ENCODE measurements at regions not wholly inside any gene's neighbourhood (a gene's known extent, or its start where the extent isn't known, plus 50 kb on each side); places are given as distances from the start of the nearest gene placed in this dataset.
"Not testable (repeated sequence)": the region's sequence is repeated elsewhere in the genome, so short reads cannot be mapped to it uniquely, and the experiment has no call there.

GRCh38 chr16:65312795-65313194 lies 190.9 kb upstream of the CDH11 start:
- H3K9me3 ChIP-seq (ENCODE audit: control insufficient read depth, insufficient read depth, low read length) = no peaks in the 10 kb centered on the region
- H3K36me3 ChIP-seq (ENCODE audit: control insufficient read depth, insufficient read depth, low read length) = no peaks in the 10 kb centered on the region
- no peak overlapping the region for H3K27ac ChIP-seq (ENCODE audit: low read length)
- DNase-seq (ENCODE audit: low read depth, low spot score) = no peak
- H3K4me3 ChIP-seq (ENCODE audit: low read length) = no peak overlapping the region
- no peaks in the 10 kb centered on the region; the same call in 1 of the 2 replicates for H3K27me3 ChIP-seq (ENCODE audit: control insufficient read depth, insufficient read depth, low read length)
- H3K4me1 ChIP-seq (ENCODE audit: control insufficient read depth, insufficient read depth, low read length) = peaks cover 1% of the 10 kb centered on the region; the same call in 1 of the 2 replicates
- WGBS (ENCODE audit: insufficient coverage, insufficient read length) = no CpG with 5 or more reads among the region's 3 CpGs

- DNase-seq (ENCODE audit: low read depth, low spot score) = no peak
- Histone ChIP-seq H3K4me1 (ENCODE audit: control insufficient read depth, insufficient read depth, low read length) (peaks cover 1% of the 10 kb centered on the region; the same call in 1 of the 2 replicates), H3K4me3 (ENCODE audit: low read length) (no peak overlapping the region), H3K27ac (ENCODE audit: low read length) (no peak overlapping the region), H3K27me3 (ENCODE audit: control insufficient read depth, insufficient read depth, low read length) (no peaks in the 10 kb centered on the region; the same call in 1 of the 2 replicates), H3K9me3 (ENCODE audit: control insufficient read depth, insufficient read depth, low read length) (no peaks in the 10 kb centered on the region), H3K36me3 (ENCODE audit: control insufficient read depth, insufficient read depth, low read length) (no peaks in the 10 kb centered on the region)
- no CpG with 5 or more reads among the region's 1 CpG for WGBS (ENCODE audit: insufficient coverage, insufficient read length)
Measured at GRCh38 chr16:65312071-65312470, 190.2 kb upstream of the CDH11 start.

- H3K4me1 ChIP-seq (ENCODE audit: control insufficient read depth, insufficient read depth, low read length) = not testable (repeated sequence)
Measured at GRCh38 chr16:65310491-65310890, 188.6 kb upstream of the CDH11 start.

GRCh38 chr16:65309354-65309753 lies 187.5 kb upstream of the CDH11 start:
- WGBS (ENCODE audit: insufficient coverage, insufficient read length) = no CpG with 5 or more reads among the region's 4 CpGs
- no peaks in the 10 kb centered on the region for H3K36me3 ChIP-seq (ENCODE audit: control insufficient read depth, insufficient read depth, low read length)
- H3K4me3 ChIP-seq (ENCODE audit: low read length) = no peak overlapping the region
- no peaks in the 10 kb centered on the region for H3K9me3 ChIP-seq (ENCODE audit: control insufficient read depth, insufficient read depth, low read length)
- H3K27me3 ChIP-seq (ENCODE audit: control insufficient read depth, insufficient read depth, low read length) = no peaks in the 10 kb centered on the region
- H3K4me1 ChIP-seq (ENCODE audit: control insufficient read depth, insufficient read depth, low read length) = peaks cover 1% of the 10 kb centered on the region
- no peak for DNase-seq (ENCODE audit: low read depth, low spot score)
- no peak overlapping the region for H3K27ac ChIP-seq (ENCODE audit: low read length)

More at GRCh38 chr16:65310491-65310890, 188.6 kb upstream of the CDH11 start:
- DNase-seq (ENCODE audit: low read depth, low spot score); H3K27me3 ChIP-seq (ENCODE audit: control insufficient read depth, insufficient read depth, low read length); H3K36me3 ChIP-seq (ENCODE audit: control insufficient read depth, insufficient read depth, low read length); H3K27ac ChIP-seq (ENCODE audit: low read length); H3K9me3 ChIP-seq (ENCODE audit: control insufficient read depth, insufficient read depth, low read length); H3K4me3 ChIP-seq (ENCODE audit: low read length): not testable (repeated sequence)
- WGBS (ENCODE audit: insufficient coverage, insufficient read length) = no CpG with 5 or more reads among the region's 1 CpG

- Histone ChIP-seq H3K9me3 (ENCODE audit: control insufficient read depth, insufficient read depth, low read length) (no peaks in the 10 kb centered on the region), H3K4me1 (ENCODE audit: control insufficient read depth, insufficient read depth, low read length) (peaks cover 1% of the 10 kb centered on the region), H3K36me3 (ENCODE audit: control insufficient read depth, insufficient read depth, low read length) (no peaks in the 10 kb centered on the region), H3K4me3 (ENCODE audit: low read length) (no peak overlapping the region), H3K27me3 (ENCODE audit: control insufficient read depth, insufficient read depth, low read length) (no peaks in the 10 kb centered on the region), H3K27ac (ENCODE audit: low read length) (no peak overlapping the region)
- no CpG with 5 or more reads among the region's 2 CpGs for WGBS (ENCODE audit: insufficient coverage, insufficient read length)
- DNase-seq (ENCODE audit: low read depth, low spot score) = no peak
Measured at GRCh38 chr16:65308506-65308905, 186.6 kb upstream of the CDH11 start.

- no CpG with 5 or more reads among the region's 5 CpGs for WGBS (ENCODE audit: insufficient coverage, insufficient read length)
- H3K27ac ChIP-seq (ENCODE audit: low read length) = no peak overlapping the region
- peaks cover 1% of the 10 kb centered on the region for H3K4me1 ChIP-seq (ENCODE audit: control insufficient read depth, insufficient read depth, low read length)
- DNase-seq (ENCODE audit: low read depth, low spot score) = no peak
- H3K36me3 ChIP-seq (ENCODE audit: control insufficient read depth, insufficient read depth, low read length) = no peaks in the 10 kb centered on the region
- H3K9me3 ChIP-seq (ENCODE audit: control insufficient read depth, insufficient read depth, low read length) = no peaks in the 10 kb centered on the region
- H3K4me3 ChIP-seq (ENCODE audit: low read length) = no peak overlapping the region
- no peaks in the 10 kb centered on the region for H3K27me3 ChIP-seq (ENCODE audit: control insufficient read depth, insufficient read depth, low read length)
Measured at GRCh38 chr16:65307286-65307685, 185.4 kb upstream of the CDH11 start.

GRCh38 chr16:65306722-65307121 lies 184.9 kb upstream of the CDH11 start:
- Histone ChIP-seq H3K4me3 (ENCODE audit: low read length) (no peak overlapping the region), H3K4me1 (ENCODE audit: control insufficient read depth, insufficient read depth, low read length) (peaks cover 1% of the 10 kb centered on the region), H3K27me3 (ENCODE audit: control insufficient read depth, insufficient read depth, low read length) (no peaks in the 10 kb centered on the region), H3K36me3 (ENCODE audit: control insufficient read depth, insufficient read depth, low read length) (no peaks in the 10 kb centered on the region), H3K9me3 (ENCODE audit: control insufficient read depth, insufficient read depth, low read length) (no peaks in the 10 kb centered on the region), H3K27ac (ENCODE audit: low read length) (no peak overlapping the region)
- no CpG with 5 or more reads among the region's 2 CpGs for WGBS (ENCODE audit: insufficient coverage, insufficient read length)
- DNase-seq (ENCODE audit: low read depth, low spot score) = no peak

GRCh38 chr16:65306300-65306699 lies 184.4 kb upstream of the CDH11 start:
- H3K27ac ChIP-seq (ENCODE audit: low read length) = no peak overlapping the region
- H3K27me3 ChIP-seq (ENCODE audit: control insufficient read depth, insufficient read depth, low read length) = no peaks in the 10 kb centered on the region
- peaks cover 1% of the 10 kb centered on the region for H3K4me1 ChIP-seq (ENCODE audit: control insufficient read depth, insufficient read depth, low read length)
- no peak for DNase-seq (ENCODE audit: low read depth, low spot score)
- no CpG with 5 or more reads among the region's 1 CpG for WGBS (ENCODE audit: insufficient coverage, insufficient read length)
- H3K36me3 ChIP-seq (ENCODE audit: control insufficient read depth, insufficient read depth, low read length) = no peaks in the 10 kb centered on the region
- H3K9me3 ChIP-seq (ENCODE audit: control insufficient read depth, insufficient read depth, low read length) = no peaks in the 10 kb centered on the region
- no peak overlapping the region for H3K4me3 ChIP-seq (ENCODE audit: low read length)

GRCh38 chr16:65305266-65305959 lies 183.6 kb upstream of the CDH11 start:
- no peaks in the 10 kb centered on the region for H3K9me3 ChIP-seq (ENCODE audit: control insufficient read depth, insufficient read depth, low read length)
- no CpG with 5 or more reads among the region's 5 CpGs for whole genome bisulfite sequencing (ENCODE audit: insufficient coverage, insufficient read length)
- no peak for DNase-seq (ENCODE audit: low read depth, low spot score)
- no peaks in the 10 kb centered on the region for H3K27me3 ChIP-seq (ENCODE audit: control insufficient read depth, insufficient read depth, low read length)
- no peak overlapping the region for H3K4me3 ChIP-seq (ENCODE audit: low read length)
- H3K4me1 ChIP-seq (ENCODE audit: control insufficient read depth, insufficient read depth, low read length) = peaks cover 1% of the 10 kb centered on the region
- H3K36me3 ChIP-seq (ENCODE audit: control insufficient read depth, insufficient read depth, low read length) = no peaks in the 10 kb centered on the region
- H3K27ac ChIP-seq (ENCODE audit: low read length) = no peak overlapping the region

GRCh38 chr16:65301029-65301428 lies 179.2 kb upstream of the CDH11 start:
- H3K4me3 ChIP-seq (ENCODE audit: low read length) = no peak overlapping the region
- WGBS (ENCODE audit: insufficient coverage, insufficient read length) = no CpG with 5 or more reads among the region's 1 CpG

GRCh38 chr16:65297453-65297852 lies 175.6 kb upstream of the CDH11 start:
- Histone ChIP-seq H3K4me3 (ENCODE audit: low read length) (no peak overlapping the region), H3K9me3 (ENCODE audit: control insufficient read depth, insufficient read depth, low read length) (no peaks in the 10 kb centered on the region), H3K27ac (ENCODE audit: low read length) (no peak overlapping the region), H3K27me3 (ENCODE audit: control insufficient read depth, insufficient read depth, low read length) (no peaks in the 10 kb centered on the region), H3K4me1 (ENCODE audit: control insufficient read depth, insufficient read depth, low read length) (peaks cover 4% of the 10 kb centered on the region; the same call in 1 of the 2 replicates), H3K36me3 (ENCODE audit: control insufficient read depth, insufficient read depth, low read length) (no peaks in the 10 kb centered on the region)
- no peak for DNase-seq (ENCODE audit: low read depth, low spot score)

More at GRCh38 chr16:65301029-65301428, 179.2 kb upstream of the CDH11 start:
- no peak for DNase-seq (ENCODE audit: low read depth, low spot score)
- H3K27ac ChIP-seq (ENCODE audit: low read length) = no peak overlapping the region
- no peaks in the 10 kb centered on the region for H3K4me1 ChIP-seq (ENCODE audit: control insufficient read depth, insufficient read depth, low read length)
- no peaks in the 10 kb centered on the region for H3K9me3 ChIP-seq (ENCODE audit: control insufficient read depth, insufficient read depth, low read length)
- no peaks in the 10 kb centered on the region for H3K27me3 ChIP-seq (ENCODE audit: control insufficient read depth, insufficient read depth, low read length)
- H3K36me3 ChIP-seq (ENCODE audit: control insufficient read depth, insufficient read depth, low read length) = no peaks in the 10 kb centered on the region
